ENCODE measurements at regions not wholly inside any gene's neighbourhood (a gene's known extent, or its start where the extent isn't known, plus 50 kb on each side); places are given as distances from the start of the nearest gene placed in this dataset.

DNA sequence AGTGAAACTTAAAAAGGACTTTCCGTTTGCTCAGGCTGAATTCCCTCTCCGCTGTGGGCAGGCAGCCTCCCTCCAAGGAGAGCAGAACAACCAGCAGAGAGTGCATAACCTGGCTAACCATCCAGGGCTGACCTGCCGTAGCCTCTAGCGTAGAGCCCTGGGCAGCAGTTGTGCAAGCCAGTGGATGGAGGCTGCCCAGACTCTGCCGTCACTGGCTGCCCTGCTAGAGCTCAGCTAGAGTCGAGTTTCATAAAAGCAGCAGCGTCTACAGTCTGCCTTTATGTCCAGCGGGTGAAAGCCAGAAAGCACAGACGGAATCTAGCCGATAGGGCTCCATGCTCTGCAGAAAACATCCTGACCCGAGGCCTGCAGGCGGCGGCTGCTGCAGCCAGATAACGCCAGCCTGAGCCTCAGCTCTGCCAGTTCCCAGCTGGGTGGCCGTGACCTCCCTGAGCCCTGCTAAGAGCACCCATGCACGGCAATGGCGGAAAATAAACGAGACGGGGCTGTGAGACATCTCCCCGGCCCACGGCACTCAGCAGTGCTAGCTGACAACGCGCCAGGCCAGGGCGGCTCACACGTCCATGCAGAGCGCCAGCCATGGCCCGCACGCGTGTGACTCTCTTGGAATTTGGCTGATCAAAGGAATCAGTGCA is 231.3 kb downstream of the ENGASE start:
- Histone ChIP-seq H3K9me3 (no peaks in the 10 kb centered on the region), H3K27me3 (peaks cover 57% of the 10 kb centered on the region), H3K4me3 (no peak overlapping the region), H3K36me3 (no peaks in the 10 kb centered on the region)
- no peak for DNase-seq

DNA sequence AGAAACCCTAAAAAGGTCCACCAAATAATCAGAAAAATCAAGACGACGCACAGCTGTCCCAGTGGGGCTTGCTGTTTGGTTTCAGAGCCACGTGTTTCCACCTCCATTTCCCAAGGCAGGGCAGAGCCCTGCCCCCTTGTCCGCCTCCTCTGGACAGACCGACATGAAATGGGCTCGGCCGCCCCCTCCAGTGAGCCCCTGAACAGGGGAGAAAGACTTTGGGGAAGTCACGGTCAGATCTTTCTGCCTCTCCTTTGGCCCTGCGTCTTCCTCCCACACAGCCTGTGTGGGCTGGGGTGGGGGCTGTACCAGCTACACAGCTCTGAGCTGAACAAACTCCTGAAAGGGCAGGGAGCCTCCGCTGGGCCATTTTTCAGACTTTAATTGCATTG is 230.7 kb downstream of the ENGASE start:
- Histone ChIP-seq H3K36me3 (no peaks in the 10 kb centered on the region), H3K27me3 (peaks cover 58% of the 10 kb centered on the region), H3K9me3 (no peaks in the 10 kb centered on the region), H3K4me3 (no peak overlapping the region)
- no peak for DNase-seq

DNA sequence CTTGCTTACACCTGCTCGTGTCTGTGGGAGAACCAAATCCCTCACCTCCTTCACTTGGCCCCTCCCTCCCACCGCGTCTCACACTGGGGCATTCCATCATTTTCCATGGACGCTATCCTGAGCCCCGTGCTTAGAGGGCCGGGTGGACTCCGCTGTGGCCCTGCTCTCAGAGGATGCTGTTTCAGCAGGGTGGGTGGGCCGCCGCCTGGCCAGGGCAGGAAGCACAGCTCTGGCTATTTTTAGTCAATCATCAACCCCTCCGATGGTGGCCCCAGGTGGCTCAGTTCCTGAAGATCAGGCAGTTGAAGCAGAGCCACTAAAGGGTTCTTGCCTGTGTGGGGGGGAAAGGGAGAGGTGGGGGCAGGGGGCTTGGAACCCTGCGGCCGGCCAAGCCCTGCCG is 230.3 kb downstream of the ENGASE start:
- Histone ChIP-seq H3K36me3 (no peaks in the 10 kb centered on the region), H3K4me3 (no peak overlapping the region), H3K27me3 (peaks cover 59% of the 10 kb centered on the region), H3K9me3 (no peaks in the 10 kb centered on the region)
- no peak for DNase-seq

DNA sequence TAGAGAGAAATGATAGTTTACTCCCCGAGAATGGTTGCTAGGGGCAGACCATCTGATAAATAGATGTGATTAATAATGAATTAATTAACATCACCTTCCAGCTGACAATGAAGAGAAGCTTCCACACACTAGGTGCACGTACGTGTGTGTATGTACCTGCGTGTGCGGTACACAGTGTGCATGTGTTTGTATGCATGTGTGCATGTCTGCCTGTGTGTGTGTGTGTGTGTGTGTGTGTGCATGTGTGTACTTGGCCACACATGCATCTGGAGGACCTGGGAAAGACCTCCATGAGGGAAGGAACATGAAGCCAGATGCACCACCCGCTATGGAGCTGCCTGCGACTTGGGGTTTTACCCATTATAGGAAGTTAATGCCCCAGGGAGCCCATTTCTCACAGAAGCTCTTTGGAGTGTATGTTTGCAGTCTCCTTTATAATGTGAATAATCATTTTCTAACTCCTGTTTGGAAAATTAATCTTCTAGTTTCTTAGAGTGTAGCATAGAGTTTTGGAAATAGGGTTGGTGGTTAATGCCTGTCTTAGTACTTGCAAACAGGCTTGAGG is 229.1 kb downstream of the ENGASE start:
- H3K27me3 ChIP-seq, result peaks cover 69% of the 10 kb centered on the region
- no peaks in the 10 kb centered on the region for H3K9me3 ChIP-seq
- no peak overlapping the region for H3K4me3 ChIP-seq
- DNase-seq, result no peak
- H3K36me3 ChIP-seq, result no peaks in the 10 kb centered on the region

DNA sequence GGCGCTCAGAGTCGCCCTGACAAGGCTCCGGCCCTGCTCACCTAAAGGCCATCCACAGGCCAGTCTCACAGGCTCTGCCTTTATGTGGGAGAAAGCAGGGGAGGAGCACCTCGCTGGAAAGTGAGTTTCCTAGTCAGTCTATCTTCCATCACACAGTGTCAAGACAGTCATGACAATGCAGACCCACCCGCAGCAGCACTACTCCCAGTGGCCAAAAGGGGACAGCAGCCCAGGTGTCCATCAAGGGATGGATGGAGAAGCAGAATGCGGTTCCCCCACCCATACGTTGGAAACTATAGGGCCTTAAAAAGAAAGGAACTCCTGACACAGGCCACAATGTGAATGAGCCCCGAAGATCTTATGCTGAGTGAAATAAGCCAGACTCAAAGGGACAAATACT is 226.8 kb downstream of the ENGASE start:
- Histone ChIP-seq H3K4me3 (no peak overlapping the region), H3K9me3 (no peaks in the 10 kb centered on the region), H3K27me3 (peaks cover 76% of the 10 kb centered on the region), H3K36me3 (no peaks in the 10 kb centered on the region)
- no peak for DNase-seq

DNA sequence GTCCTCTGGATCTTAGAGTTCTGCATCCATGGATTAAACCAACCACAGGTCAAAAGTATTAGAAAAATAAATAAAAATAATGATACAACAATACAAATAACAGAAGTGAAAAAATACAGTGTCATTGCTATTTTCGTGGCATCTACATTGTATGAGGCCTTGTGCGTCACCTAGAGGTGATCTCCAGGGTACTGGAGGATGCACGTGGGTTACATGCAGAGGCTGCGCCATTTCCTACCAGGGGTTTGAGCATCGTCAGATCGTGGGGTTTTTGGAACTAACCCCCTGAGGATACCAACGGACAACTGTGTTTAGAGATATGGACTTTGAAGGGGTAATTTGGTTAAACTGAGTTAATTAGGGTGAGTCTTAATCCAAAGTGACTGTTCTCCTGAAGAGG is 224.7 kb downstream of the ENGASE start:
- Histone ChIP-seq H3K4me3 (no peak overlapping the region), H3K36me3 (no peaks in the 10 kb centered on the region), H3K9me3 (no peaks in the 10 kb centered on the region), H3K27me3 (peaks cover 78% of the 10 kb centered on the region)
- DNase-seq, result no peak

DNA sequence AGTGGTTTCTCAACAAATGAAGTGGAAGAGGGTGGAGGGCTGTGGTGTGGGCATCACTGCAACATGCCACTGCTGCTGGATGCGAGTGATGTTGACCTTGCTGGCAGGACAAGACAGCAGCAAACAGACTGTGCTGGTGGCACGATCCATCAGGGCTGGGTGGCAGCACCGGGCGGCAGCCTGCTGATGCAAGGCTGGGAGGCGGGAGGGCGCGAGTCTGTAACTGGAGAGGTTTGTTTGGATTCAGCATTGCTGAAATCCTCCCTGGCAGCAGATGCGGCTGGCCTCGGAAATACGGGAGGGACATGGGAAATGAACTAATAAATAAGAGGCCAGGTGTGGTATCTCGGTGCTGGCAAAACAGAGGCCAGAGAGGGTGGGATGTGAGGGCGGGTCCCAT is 224.2 kb downstream of the ENGASE start:
- Histone ChIP-seq H3K9me3 (no peaks in the 10 kb centered on the region), H3K27me3 (peaks cover 77% of the 10 kb centered on the region), H3K4me3 (no peak overlapping the region), H3K36me3 (no peaks in the 10 kb centered on the region)
- no peak for DNase-seq

DNA sequence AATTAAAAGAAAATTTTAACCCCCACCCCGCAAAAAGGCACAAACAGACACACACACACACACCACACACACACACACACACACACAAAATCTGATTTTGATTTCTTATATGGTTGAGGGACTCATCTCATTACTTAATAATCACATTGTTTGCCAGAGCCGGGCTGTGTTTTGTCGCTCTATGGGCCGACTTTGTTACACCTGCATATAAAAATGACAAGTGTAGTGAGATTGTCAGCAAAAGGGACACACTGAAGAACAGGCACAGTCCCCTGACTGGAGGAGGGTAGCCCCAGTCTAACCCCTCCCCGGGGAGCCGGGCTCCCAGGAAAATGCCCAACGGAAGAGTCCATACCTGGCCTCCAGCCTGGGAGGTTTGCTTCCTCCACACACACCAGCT is 221.6 kb downstream of the ENGASE start:
- H3K27me3 ChIP-seq, result peaks cover 73% of the 10 kb centered on the region
- H3K36me3 ChIP-seq, result no peaks in the 10 kb centered on the region
- H3K9me3 ChIP-seq, result no peaks in the 10 kb centered on the region
- H3K4me3 ChIP-seq, result no peak overlapping the region
- no peak for DNase-seq

DNA sequence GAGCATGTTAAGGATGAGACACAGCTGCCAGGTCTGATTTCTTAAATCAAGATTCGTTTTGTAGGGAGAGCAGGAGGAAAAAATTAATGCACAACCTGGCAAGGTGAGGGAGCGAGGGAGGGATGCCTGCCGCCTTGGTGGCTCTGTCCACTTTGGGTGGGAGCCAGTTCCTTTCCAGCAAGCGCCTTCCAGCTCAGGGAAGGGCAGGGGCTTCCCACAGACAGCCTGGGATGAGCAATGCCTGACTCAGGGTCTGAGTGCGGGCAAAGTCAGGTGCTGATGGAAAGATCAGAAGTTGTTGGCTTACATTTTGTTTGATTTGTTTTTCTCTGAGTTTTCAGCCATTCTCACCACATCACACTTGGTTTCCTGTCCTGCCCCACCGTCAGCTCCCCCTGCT is 220.7 kb downstream of the ENGASE start:
- Histone ChIP-seq H3K36me3 (no peaks in the 10 kb centered on the region), H3K9me3 (no peaks in the 10 kb centered on the region), H3K27me3 (peaks cover 70% of the 10 kb centered on the region), H3K4me3 (no peak overlapping the region)
- no peak for DNase-seq

DNA sequence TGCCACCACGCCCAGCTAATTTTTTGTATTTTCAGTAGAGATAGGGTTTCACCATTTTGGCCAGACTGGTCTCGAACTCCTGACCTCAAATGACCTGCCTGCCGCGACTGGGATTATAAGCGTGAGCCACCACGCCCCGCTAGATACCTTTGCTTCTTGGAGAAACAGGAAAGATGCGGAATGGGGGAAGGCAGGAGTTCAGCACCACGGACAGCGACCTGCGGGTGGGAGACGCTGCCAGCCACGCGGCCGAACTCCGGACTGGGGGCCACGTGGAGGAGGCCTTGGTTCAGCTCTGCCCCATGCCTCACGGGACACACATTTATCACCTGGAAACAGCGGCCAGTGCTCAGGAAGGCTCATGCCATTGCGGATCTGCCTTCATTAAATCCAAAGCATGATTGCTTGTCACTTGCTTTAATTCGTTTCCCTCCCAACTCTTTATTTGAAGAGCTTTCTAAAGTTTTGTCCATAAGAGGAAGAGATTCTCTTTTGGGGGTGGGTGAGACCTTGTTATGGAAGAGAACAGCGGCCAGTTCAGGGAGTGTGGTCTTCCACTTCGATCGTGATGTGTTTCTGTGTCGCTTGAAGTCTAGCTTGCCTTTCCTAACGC is 219.9 kb downstream of the ENGASE start:
- no peaks in the 10 kb centered on the region for H3K9me3 ChIP-seq
- DNase-seq, result peak; percentile 49
- H3K27me3 ChIP-seq, result peaks cover 63% of the 10 kb centered on the region

DNA sequence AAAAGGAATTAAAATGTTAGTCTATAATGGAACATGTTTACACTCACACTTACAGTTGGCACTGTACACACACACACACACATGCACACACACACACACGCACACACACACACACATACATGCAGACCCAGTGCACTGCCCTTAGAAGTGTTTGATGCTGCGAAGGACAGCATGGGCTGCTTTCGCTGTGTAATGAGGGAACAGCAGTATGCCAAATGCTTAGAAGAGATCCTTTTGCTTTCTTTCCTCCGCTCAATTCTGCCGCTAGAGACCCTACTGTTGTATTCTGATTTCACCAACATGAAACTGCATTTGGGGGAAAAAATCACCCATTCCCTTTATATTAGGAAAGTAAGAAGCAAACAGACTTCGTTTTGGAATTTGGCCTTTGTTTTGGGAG is 217.9 kb downstream of the ENGASE start:
- Histone ChIP-seq H3K9me3 (no peaks in the 10 kb centered on the region), H3K36me3 (no peaks in the 10 kb centered on the region), H3K27me3 (peaks cover 50% of the 10 kb centered on the region), H3K4me3 (no peak overlapping the region)
- DNase-seq, result no peak

More for the DNA sequence above, 219.9 kb downstream of the ENGASE start:
- no peak overlapping the region for H3K4me3 ChIP-seq
- H3K36me3 ChIP-seq, result no peaks in the 10 kb centered on the region

DNA sequence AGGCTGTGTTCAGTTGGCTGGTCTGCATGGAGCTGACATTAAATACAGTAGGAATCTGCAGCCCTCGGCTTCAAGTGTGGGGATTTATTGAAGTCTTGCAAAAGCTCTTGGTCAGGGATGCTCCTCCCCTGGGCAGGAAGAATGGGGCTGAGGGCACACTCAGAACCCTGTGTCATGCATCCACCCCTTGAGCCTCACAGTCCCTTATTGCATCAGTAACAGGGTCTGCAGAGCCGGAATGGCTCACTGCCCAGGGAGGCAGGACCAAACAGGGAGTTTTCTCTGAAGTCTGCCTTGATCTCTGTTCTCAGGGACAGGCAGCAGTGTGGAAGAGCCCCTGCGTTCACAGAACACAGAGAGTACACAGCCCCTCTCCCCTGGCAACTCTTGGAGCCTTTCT is 216.8 kb downstream of the ENGASE start:
- Histone ChIP-seq H3K27me3 (peaks cover 52% of the 10 kb centered on the region), H3K36me3 (no peaks in the 10 kb centered on the region), H3K9me3 (no peaks in the 10 kb centered on the region), H3K4me3 (no peak overlapping the region)
- no peak for DNase-seq

DNA sequence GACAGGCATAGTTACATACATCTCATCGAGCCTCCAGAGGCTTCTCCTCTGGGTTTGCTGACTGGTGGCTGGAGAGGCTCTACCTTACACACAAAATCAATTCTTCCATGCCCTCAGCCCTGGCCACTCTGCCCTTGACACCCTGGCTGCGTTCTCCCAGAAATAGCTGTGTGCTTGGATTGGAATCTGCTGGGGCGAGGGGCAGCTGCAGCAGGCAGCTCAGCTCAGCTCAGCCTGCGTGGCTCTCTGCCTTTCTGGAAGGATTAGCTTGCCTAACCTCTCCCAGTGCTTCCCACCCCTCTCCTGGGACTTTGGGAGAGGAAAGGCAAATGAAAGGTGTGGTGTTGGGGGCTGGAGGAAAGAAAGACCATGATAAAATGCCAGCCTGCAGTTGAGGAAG is 216.1 kb downstream of the ENGASE start:
- Histone ChIP-seq H3K27me3 (peaks cover 48% of the 10 kb centered on the region), H3K9me3 (no peaks in the 10 kb centered on the region), H3K4me3 (no peak overlapping the region), H3K36me3 (no peaks in the 10 kb centered on the region)
- no peak for DNase-seq

DNA sequence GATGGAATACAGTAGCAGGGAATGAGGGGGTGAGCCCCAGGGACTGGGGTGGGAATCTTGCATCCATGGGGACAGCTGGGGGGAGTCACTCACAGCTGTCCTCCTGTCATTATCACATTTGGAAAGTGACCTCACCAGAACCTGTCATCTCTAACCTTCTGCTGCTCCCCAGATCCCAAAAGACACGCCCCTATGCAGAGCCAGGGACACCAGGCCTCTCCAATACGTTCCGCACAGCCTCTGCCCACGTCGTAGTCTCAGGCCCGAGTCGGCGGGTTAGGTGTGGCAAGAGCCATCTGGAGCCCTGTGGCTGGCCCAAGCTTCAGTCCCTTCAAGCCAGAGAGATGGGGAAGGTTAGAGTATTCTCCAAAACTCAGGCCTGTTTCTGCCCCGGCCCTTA is 214.3 kb downstream of the ENGASE start:
- Histone ChIP-seq H3K27me3 (peaks cover 41% of the 10 kb centered on the region), H3K4me3 (no peak overlapping the region), H3K36me3 (no peaks in the 10 kb centered on the region), H3K9me3 (no peaks in the 10 kb centered on the region)
- DNase-seq, result no peak

DNA sequence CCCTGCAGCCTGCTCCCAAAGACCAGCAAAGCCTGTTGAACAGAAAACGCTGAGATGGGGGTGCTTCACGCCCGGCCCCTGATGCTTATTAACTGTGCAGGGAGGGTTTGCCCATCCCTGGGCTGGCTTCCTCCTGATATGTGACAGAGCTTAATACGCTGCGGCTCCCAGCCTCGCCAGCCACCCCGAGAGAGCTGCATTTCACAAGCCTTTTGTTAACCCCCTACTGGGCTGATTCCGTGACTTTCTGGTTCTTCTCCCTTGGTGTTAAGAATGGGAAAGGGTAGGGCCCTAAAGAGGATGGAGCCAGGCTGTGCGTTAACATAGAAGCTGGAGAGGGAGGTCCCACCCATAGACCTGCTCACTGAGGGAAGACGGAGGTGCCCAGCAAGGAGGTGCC is 211.8 kb downstream of the ENGASE start:
- H3K36me3 ChIP-seq, result no peaks in the 10 kb centered on the region
- H3K9me3 ChIP-seq, result no peaks in the 10 kb centered on the region
- peaks cover 48% of the 10 kb centered on the region for H3K27me3 ChIP-seq
- no peak overlapping the region for H3K4me3 ChIP-seq
- no peak for DNase-seq

DNA sequence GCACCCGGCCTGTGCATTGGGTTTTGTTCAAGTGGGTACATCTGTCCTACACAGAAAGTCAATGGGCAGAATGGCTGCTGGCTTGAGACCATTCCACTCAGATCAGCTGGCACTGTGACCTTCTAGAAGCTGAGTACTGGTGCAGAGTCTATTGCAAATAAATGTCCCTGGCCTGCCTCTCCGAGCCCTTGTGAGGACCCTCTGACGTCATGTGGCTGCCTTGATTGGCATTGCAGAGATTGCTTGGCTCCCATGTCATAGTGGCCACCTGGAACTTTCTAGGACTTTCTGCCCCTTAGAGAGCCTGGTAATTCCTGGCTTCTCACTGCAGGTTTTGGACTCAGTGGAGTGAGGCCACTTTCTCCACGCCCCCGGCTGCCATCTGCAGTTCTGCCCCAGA is 211.3 kb downstream of the ENGASE start:
- Histone ChIP-seq H3K9me3 (no peaks in the 10 kb centered on the region), H3K4me3 (no peak overlapping the region), H3K36me3 (no peaks in the 10 kb centered on the region), H3K27me3 (peaks cover 48% of the 10 kb centered on the region)
- DNase-seq, result no peak

DNA sequence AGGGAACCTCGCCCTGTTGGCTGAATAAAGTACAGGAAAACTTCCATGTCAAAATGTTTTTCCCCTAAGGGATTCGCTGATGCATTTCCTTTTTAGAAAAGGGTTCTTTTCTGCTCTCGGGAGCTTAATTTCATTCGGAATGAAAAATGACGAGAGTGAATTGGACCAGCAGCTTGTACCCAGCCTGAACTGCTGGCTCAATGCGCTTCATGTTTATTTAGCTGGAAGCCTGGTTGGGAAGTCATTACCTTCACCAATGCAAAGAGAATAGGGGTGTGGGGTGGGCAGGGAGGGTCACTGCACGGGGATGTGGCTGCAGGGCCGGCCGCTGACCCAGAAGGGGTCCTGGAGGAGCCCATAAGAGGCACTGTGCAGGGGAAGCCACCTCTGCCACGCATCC is 207.7 kb downstream of the ENGASE start:
- Histone ChIP-seq H3K27me3 (peaks cover 43% of the 10 kb centered on the region), H3K36me3 (no peaks in the 10 kb centered on the region), H3K4me3 (no peak overlapping the region), H3K9me3 (no peaks in the 10 kb centered on the region)
- no peak for DNase-seq

DNA sequence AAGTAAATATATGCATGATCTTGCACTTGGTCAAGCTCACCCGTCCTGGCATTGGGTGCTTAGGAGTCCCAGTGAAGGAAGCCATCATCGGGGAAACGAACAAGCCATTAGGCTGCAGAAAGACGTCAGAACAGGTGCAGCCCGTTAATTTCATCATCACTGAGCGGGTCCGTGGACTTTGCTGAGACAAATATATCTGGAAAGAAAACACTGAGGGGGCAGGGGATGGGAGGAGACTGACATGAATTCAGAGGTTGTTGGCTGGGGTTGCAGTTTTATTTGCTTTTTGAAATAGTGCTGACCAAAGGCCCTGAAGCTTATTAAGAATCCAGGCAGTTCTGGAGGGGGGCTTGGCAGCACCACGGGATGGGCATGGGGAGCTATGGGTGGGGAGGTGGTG is 207.2 kb downstream of the ENGASE start:
- H3K27me3 ChIP-seq, result peaks cover 38% of the 10 kb centered on the region
- H3K4me3 ChIP-seq, result no peak overlapping the region
- no peaks in the 10 kb centered on the region for H3K36me3 ChIP-seq
- no peaks in the 10 kb centered on the region for H3K9me3 ChIP-seq
- DNase-seq, result no peak
